ENCODE measurements at regions not wholly inside any gene's neighbourhood (a gene's known extent, or its start where the extent isn't known, plus 50 kb on each side); places are given as distances from the start of the nearest gene placed in this dataset.

DNA sequence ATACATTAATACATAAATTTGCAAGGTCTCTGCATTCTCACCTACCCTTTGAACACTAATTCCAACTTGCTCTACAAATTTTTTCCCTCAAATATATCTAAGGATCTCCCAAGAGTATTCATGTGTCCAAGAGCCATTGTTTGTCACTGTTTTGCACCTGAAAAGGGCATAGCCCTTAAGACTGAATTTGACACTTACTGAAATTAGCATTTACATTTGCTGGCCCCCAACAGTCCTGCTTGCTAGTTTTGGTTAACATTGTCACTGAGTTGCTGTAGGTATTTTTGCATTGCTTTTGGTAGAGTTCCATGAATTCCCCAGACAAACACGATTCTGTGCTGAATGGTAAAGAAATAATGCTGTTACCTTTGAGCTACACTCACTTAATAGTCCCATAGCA, 57.3 kb downstream of the KCNA4 start:
- DNase-seq (ENCODE audit: low spot score) = no peak

GRCh38 chr11:29957431-29957830, 59.4 kb downstream of the KCNA4 start:
- DNase-seq (ENCODE audit: low spot score) = no peak

- no peak for DNase-seq (ENCODE audit: low spot score)
These were observed 60.7 kb downstream of the KCNA4 start for GRCh38 chr11:29956076-29956556.

GRCh38 chr11:29943347-29943746, 73.5 kb downstream of the KCNA4 start:
- no peak for DNase-seq (ENCODE audit: low spot score)

- no peak for DNase-seq (ENCODE audit: low spot score)
These were observed 79.3 kb downstream of the KCNA4 start for GRCh38 chr11:29937526-29937925.

- no peak for DNase-seq (ENCODE audit: low spot score)
These were observed 82.7 kb downstream of the KCNA4 start for GRCh38 chr11:29934115-29934638.

DNA sequence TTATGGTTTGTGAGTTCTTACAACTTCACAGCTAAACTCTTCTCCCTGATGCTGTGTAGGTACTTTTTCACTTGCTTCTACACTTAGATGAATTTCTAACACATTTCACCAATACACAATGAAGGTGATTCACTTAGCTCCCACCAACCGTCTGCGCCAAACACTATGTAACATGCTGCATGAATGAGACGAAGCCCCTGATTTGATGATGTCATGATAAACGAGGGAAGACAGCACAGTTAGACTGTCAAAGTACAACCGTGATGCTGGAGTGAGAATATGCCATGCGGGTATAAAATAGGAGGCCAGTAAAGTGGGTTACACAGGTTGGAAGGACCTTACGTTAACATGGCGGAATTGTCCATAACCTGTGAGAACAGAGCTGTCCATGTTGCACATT, 100.8 kb downstream of the KCNA4 start:
- DNase-seq (ENCODE audit: low spot score) = no peak

GRCh38 chr11:29914203-29914930, 102.5 kb downstream of the KCNA4 start:
- peak; percentile 35 for DNase-seq (ENCODE audit: low spot score)

- DNase-seq (ENCODE audit: low spot score) = no peak
These were observed 103.5 kb downstream of the KCNA4 start for GRCh38 chr11:29913352-29913751.

- DNase-seq (ENCODE audit: low spot score) = no peak
These were observed 116.4 kb downstream of the KCNA4 start for GRCh38 chr11:29900382-29900781.

GRCh38 chr11:29879560-29879959, 137.3 kb downstream of the KCNA4 start:
- no peak for DNase-seq (ENCODE audit: low spot score)

DNA sequence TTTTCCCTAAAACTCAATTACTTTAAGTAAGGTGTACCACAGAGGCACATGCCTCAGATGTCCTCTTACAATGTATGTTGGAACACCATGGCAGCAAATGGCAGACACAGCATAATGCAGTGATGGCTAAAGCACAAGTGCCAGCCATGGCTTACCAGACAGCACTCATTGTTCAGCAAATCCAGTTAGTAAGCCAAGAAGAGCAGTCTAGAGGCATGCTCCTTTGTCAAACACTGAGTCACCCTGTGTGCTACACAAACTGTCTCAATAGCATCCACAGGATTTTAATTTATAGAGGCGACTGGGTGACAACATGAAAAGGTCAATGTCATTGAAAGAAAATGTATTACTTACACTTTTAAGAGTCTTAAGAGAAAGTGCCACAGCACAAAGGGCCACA, 140.6 kb downstream of the KCNA4 start:
- no peak for DNase-seq (ENCODE audit: low spot score)

GRCh38 chr11:29847219-29847618, 169.6 kb downstream of the KCNA4 start:
- no peak for DNase-seq (ENCODE audit: low spot score)

DNA sequence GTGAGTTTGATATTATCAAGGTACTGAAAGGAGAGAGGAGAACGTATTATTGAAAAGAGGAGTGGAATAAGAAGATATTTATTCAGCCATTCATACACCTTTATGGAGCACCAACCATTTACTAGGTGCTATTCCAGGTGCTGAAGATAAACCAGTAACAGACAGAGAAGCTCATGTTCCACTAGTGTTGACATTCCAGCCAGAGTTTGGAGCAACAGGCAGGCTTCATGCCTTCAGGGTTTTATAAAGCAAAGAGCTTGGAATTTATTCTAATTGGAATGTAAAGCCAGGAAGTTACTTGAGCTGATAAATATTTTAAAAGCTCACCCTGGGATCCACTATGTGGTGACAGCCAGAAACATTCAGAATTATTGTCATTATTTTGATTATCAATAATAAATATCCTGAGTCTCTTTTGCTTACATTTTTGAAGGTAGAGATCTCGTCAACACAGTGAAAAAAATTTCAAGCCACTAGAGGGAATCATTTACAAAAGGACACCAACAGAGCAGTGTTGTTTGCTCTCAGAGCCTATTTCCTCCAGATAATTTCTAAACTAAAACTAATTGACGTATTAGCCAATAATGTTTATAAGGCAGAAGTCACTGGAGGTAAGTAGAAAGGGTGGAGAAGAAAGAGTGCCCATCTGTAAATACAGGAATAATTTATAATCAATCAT, 172.0 kb downstream of the KCNA4 start:
- DNase-seq (ENCODE audit: low spot score) = no peak

- no peak for DNase-seq (ENCODE audit: low spot score)
These were observed 172.8 kb downstream of the KCNA4 start for GRCh38 chr11:29844031-29844430.

DNA sequence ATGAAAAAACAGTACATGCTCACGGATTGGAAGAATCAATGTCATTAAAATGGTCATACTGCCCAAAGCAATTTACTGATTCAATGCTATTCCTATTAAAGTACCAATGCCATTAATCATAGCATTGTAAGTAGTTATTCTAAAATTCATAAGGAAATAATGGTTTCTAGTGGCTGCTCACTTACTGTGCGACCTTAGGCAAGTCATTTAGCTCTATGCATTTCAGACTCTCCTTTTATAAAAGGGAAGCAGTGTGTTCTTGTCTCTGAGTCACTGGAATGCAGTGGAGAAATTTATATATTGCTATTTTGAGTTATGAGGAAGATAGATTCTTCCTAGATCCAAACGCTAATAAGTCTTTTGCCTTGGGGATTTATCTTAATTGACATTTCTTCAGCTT, 174.8 kb downstream of the KCNA4 start:
- no peak for DNase-seq (ENCODE audit: low spot score)

GRCh38 chr11:29826878-29827277, 190.0 kb downstream of the KCNA4 start:
- DNase-seq (ENCODE audit: low spot score) = no peak

GRCh38 chr11:29816359-29816758, 200.5 kb downstream of the KCNA4 start:
- no peak for DNase-seq (ENCODE audit: low spot score)

DNA sequence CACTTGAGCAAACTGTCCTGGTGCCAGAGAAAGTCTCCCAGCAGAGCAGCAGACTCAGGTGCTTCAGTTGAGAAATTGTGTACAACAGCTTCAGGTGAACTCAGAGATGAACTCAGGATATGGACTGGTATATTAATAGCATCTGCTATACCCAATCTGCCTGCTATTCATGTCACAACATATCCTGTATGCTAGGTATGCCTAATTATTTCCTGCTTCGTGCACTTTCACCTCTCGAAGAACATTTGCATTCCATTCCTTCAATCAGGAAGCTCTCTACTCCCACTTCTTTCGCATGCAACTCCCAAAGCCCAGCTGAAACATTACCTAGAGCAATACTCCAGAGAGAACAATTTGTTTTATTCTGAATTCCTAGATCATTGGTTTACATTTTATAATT, 207.7 kb downstream of the KCNA4 start:
- no peak for DNase-seq (ENCODE audit: low spot score)

GRCh38 chr11:29802522-29802921, 214.3 kb downstream of the KCNA4 start:
- DNase-seq (ENCODE audit: low spot score) = no peak

DNA sequence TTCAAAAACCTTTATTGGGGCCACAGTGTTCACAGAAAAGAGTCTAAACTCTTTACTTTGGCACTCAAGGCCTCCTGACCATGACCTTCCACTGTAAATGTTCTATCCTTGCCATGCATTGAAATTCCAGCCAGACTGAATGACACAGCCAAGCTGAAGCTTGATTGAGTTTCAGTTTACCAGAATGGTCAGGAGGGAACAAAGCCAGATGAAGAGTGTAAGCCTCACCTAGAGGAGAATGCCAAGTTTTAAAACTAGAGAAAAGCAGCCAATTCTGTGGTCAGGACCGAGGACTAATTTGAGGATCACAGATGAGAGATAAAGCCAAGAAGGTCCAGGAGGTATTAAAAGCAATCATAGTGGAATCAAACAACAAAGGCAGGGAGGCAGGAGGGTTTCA, 215.3 kb downstream of the KCNA4 start:
- DNase-seq (ENCODE audit: low spot score) = no peak

- no peak for DNase-seq (ENCODE audit: low spot score)
These were observed 230.7 kb downstream of the KCNA4 start for GRCh38 chr11:29786092-29786491.

DNA sequence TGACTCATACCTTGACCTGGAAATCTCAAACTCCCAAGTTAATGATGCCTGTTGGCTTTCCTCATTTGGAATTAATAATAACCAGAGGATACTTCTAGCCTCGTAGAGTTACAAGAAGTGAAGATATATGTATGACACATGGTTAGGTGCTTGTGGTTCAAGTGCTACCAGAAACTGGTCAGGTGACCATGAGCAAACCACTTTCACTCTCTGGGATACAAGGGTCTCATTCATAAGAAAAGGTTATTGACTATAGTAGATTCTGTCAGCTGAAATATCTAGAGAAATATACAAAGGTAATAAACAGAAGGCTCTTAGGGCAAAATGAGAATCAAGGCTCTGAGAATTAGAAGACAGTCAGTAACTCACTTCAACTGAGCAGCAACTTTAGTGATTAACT, 233.3 kb downstream of the KCNA4 start:
- DNase-seq (ENCODE audit: low spot score) = no peak

DNA sequence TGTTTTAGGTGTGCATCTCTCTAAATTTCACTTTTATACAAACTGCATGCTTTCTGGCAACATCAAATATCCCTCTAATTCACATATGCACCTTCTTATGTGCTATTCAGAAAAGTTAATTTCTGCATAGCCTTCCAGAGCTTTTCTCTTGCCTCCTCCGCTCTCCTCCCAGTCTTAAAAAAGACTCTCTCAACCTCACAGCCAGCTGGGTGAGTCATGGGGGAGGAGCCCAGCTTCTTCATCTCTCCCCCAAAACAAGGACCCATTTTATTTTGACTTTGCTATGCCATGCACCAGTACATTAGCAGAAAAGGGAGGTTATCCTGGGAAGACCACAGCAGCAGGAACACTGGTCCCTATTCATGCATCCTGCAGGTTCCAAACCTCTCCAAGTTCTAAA, 234.4 kb downstream of the KCNA4 start:
- DNase-seq (ENCODE audit: low spot score) = no peak
